Inferior parietal cortex (tissue), 1 donor: ENCODE measurements at regions not wholly inside any gene's neighbourhood (a gene's known extent, or its start where the extent isn't known, plus 50 kb on each side); places are given as distances from the start of the nearest gene placed in this dataset.
"Not testable (repeated sequence)": the region's sequence is repeated elsewhere in the genome, so short reads cannot be mapped to it uniquely, and the experiment has no call there.

Experiments used
- DNase-seq: peaks from one replicate; pipeline ENCODE4 v3.0.0-alpha.2; 2016; ENCODE audit errors: extremely low spot score

- DNase-seq, result no peak
Measured at GRCh38 chr15:87752250-87752951, 504.1 kb downstream of the NTRK3 start.

- DNase-seq, result no peak
Measured at GRCh38 chr15:87748483-87748882, 508.1 kb downstream of the NTRK3 start.

DNA sequence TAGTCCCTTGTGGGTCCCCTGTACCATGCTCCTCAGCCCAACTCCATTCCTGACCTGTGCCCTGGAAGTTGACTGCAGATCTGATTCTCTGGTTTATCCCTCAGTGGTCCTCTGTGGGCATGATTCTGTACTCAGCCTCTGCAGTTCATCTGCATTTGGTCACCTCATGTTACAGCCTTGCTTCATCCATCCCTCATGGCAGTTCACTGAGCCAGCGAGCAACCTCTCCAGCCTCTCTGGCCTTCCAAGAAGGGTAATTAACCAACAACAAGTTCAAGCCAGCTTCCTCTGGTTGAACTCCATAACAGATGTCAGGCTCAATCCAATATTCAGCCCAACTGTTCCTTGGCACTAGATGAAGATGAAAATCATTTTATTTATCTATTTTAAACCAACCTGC, 509.5 kb downstream of the NTRK3 start:
- DNase-seq, result no peak

DNA sequence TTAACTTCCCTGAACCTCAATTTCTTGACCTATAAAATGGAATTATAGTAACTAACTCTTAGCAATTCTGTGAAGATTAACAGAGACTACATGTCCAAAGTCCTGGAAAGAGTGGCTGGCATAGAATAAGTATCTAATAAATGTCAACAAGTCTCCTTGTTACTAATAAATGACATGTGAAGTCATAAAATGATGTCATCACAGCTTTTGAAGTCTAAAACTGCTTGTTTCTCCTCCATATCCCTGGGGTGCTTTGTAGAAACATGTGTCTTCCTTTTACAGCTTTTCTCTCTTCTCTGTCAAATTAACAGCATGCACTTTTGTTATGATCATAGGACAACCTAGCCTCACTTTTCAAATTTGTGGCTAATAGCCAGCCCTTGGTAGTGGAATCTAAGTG, 510.2 kb downstream of the NTRK3 start:
- no peak for DNase-seq

- DNase-seq, result no peak
Measured at GRCh38 chr15:87744815-87745214, 511.7 kb downstream of the NTRK3 start.

DNA sequence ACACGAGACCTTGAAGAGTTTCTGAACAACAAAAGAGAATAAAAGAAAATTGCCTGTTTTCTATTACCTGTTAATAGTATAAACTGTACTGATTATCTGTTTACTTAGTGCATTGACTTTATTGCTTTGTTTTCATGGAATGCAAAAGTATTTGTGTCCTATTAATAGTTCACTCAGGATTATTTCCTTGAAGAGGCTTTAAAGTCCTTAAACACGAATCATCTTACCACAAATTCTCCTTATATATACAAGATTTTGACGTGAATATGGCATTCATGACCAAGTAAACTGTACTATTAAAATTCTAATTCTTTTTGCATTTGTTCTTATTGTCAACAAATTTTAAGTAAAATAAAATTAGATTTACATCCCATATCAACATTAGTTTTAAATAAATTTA, 513.0 kb downstream of the NTRK3 start:
- no peak for DNase-seq

DNA sequence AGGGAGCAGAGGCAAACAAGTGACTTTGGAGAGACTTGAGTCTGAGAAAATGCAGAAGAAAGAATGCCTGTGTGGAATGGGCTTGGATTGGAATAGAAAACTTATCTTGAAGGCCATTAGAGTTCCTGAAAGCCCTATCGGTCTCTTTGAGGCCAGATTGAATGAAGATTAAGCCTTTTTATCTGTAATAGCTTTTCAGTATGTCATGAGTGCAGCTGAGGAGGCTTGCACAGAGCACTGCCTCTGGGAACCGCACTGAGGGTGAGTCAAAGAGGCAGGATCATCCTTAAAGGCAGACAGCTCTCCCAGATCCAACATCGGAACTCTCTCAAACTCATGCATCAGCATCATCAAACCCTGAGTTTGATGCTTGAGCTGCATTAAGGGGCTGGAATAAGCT, 515.2 kb downstream of the NTRK3 start:
- no peak for DNase-seq

DNA sequence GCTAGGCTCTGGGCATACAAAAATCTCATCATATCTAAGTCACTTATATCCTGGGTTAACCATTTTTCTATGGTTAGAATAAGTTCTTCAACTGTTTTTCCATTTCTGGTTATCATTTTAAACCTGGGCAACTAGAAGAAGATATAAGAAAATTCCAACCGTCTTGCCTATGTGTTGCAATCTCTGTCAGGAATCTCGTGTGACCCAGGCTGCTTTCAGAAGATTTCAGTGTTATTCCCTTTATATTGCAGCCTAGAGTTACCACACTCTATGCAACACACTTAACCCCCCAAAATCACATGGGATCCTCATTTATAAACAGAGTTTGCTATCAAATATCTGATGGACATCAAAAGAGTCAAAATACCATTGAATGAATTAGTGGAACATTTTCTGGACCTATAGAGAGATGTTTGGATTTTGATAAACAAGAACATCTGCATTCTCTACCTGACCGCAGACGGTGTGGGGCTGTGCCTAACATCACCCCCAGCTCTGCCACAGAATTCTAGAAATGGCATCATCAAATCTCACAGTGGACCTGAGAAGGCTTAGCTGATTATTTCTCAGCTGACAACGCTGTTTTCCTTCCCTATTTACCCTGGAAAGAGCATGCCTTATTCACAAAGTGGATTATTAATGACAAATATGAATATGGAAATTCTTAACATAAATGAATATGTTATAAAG, 515.7 kb downstream of the NTRK3 start:
- DNase-seq, result no peak

DNA sequence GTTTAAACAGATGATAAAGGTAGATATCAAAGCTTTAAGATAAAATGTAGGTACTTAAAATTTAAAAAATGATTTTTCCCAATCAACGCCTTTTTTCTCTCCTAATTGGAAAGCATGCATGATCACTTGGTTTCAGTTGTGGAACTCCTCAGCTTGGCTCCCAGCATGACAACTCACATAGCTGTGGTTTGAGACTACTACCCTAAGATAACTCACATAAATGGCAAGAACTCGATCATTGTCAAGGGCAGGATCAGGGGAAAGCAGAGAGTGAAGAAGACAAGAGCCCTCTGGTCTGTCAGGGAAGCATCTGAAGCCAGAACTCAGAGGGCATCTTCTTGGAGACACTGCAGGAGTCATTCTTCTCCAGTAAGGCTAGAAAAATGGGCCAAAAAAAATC, 516.7 kb downstream of the NTRK3 start:
- DNase-seq, result no peak

GRCh38 chr15:87739081-87739480, 517.5 kb downstream of the NTRK3 start:
- DNase-seq, result no peak

- not testable (repeated sequence) for DNase-seq
Measured at GRCh38 chr15:87737460-87737859, 519.1 kb downstream of the NTRK3 start.

GRCh38 chr15:87736891-87737389, 519.6 kb downstream of the NTRK3 start:
- no peak for DNase-seq

GRCh38 chr15:87736401-87736800, 520.1 kb downstream of the NTRK3 start:
- DNase-seq, result no peak

DNA sequence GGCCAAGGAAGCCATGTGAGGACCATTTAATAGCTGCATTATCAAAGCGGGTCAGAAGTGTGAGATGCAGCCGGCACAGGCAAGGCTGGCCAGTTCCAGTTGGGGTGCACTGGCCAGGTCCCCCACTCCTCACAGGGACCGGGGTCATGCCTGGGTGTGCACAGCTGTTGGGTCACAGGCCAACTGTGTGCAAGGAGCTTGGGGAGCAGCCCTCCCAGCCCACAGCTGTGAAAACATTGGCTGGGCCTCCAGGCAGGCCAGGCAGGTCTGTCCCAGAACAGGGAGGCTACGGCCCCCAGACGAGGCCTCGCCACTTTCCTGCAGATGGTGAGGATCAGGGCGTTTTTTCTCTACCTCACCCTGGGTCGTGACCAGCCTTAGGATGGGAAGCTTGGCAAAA, 521.0 kb downstream of the NTRK3 start:
- no peak for DNase-seq

DNA sequence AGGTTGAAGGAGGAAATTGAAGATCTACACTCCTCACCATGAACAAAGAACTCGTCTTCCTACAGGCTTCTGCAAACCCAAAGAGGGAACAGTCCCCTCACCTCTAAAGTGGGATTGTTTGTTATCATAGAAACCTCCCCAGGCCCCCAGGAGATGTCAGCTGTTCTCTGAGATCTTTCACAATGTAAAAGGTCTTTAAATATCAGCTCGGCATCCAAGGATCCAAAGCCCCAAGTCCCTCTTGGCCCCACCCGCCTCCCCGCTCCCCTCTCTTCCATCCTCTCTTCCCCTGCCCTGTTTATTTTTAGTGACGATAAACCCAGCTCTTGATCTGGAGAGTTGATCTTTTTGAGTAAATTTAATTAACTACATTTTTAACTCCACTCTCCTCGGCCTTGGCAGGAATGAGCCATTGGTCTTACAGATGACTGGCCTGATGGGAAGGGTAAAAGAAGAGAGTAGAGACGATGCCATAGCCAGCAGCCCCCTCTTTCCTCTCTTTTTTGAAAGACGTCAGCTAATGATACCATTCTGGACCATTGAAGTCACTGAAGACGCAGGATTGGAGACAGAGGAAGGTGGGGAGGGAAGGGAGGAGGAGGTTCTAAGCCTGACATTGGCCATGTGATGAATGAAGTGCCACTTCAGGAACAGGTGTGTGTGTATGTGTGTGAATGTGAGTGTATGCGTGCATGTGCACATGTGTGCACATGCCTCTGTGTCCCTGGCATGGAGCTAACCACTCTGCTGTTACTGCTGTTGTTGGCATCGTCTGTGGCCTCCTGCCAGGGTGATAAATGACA, 521.8 kb downstream of the NTRK3 start:
- no peak for DNase-seq

GRCh38 chr15:87733977-87734376, 522.6 kb downstream of the NTRK3 start:
- no peak for DNase-seq

DNA sequence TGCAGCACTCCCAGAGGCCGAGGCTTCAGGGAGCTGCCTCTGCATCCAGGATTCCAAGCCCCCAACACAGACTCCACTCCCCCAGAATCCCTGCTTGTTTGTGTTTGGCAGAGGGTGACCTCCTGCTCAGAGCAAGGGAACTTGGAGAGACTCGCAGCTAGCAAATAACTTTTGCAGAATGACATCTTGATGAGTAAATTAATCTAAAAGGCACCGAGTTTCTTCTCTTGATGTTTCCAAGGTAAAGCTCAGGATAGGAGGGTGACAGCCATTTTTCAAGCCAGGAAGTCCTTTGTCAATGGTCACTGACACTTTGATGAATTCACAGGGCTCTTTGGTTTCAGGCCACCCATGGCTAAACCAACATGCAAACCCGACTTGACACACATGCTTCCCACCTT, 523.0 kb downstream of the NTRK3 start:
- DNase-seq, result no peak

DNA sequence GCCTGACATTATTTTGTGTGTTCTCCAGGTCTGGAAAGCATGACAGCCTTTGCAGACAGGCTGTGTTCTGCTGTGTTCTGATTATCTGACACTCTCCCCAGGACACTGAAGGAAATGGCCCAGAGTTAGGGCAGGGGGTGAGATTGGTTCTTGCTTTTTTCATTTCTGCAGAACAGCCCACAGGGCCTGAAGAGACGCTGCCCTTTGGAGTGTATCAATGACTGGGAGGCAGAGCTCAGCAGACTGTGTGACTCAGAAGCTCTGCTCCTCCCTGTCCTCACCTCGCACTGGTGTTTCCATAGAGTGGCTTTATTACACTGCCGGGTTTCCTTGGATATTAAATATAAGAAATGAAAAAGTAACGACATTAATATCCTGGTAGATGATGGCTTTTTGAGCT, 523.6 kb downstream of the NTRK3 start:
- no peak for DNase-seq

DNA sequence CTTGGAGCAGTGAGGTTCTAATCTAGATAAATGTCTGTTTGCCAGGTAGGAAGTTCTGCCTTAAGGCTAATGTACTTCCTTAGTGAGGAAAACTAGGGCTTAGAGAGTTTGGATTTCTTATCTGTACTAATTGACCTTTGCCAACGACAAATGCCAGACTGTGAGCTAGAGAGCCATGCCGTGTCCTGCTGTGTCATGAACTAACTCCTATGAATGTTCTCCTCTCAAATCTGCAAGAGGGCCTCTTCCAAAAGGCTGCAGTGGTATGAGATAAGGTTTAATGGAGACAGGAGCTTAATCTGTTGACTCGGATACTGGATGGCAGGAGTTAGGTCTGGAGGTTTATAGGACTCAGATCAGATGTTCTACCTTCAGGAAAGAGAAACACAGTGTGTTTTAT, 524.9 kb downstream of the NTRK3 start:
- no peak for DNase-seq

DNA sequence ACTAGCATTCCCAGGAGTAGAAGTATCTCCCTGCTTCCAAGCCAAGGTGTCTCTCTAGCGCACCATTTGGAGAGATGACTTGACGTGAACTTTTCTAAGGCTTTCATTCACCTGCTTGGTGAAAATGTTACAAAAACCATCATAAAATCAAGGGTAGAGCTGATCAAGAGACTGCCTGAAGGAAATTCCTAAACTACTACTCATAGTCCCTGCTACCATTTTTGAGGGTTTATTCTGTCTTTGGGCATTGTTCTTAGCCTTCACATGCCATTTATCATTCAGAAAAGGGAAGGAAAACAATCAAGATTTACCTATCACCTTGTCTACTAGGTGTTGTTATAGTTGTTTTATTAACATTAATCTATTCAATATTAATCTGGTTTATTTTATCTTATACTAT, 525.8 kb downstream of the NTRK3 start:
- no peak for DNase-seq

GRCh38 chr15:87728998-87729397, 527.5 kb downstream of the NTRK3 start:
- no peak for DNase-seq

GRCh38 chr15:87727073-87727472, 529.5 kb downstream of the NTRK3 start:
- no peak for DNase-seq

GRCh38 chr15:87724330-87724729, 532.2 kb downstream of the NTRK3 start:
- DNase-seq, result no peak
